RWPE2 (cell line): ENCODE measurements at regions not wholly inside any gene's neighbourhood (a gene's known extent, or its start where the extent isn't known, plus 50 kb on each side); places are given as distances from the start of the nearest gene placed in this dataset.
A peak's percentile ranks its signal among the peaks of the same experiment; 100 is the strongest.

Source experiments
- ATAC-seq: fragments of 200-7000 bp; cut with Tn5 transposase; 3 replicates; pipeline ENCODE4 v1.9.1; 2021; ENCODE audit warnings: low read depth
- DNase-seq: peaks from one replicate; pipeline ENCODE4 v3.0.0-alpha.2; 2020; ENCODE audit warnings: low spot score
- H3K27ac ChIP-seq: fragments of 450-650 bp; 2 replicates; pipeline ENCODE4 v1.5.1; 2017; ENCODE audit warnings: mild to moderate bottlenecking; ENCODE audit not compliant: poor library complexity, severe bottlenecking
- H3K27me3 ChIP-seq: fragments of 250-450 bp; sonication (Bioruptor Pico); 2 replicates; pipeline ENCODE4 v1.5.1; 2021; ENCODE audit warnings: mild to moderate bottlenecking, moderate library complexity; ENCODE audit not compliant: insufficient read depth, poor library complexity, severe bottlenecking
- H3K36me3 ChIP-seq: fragments of 250-450 bp; sonication (Bioruptor Pico); 2 replicates; pipeline ENCODE4 v1.5.1; 2020; ENCODE audit warnings: low read depth, mild to moderate bottlenecking, moderate library complexity
- H3K4me1 ChIP-seq: fragments of 250-450 bp; sonication (Bioruptor Pico); 2 replicates; pipeline ENCODE4 v1.5.1; 2021; ENCODE audit warnings: mild to moderate bottlenecking, moderate library complexity; ENCODE audit not compliant: insufficient read depth, poor library complexity, severe bottlenecking
- H3K4me3 ChIP-seq: fragments of 250-450 bp; sonication (Bioruptor Pico); 2 replicates; pipeline ENCODE4 v1.5.1; 2021; ENCODE audit warnings: mild to moderate bottlenecking, moderate library complexity; ENCODE audit not compliant: severe bottlenecking
- H3K9me3 ChIP-seq: fragments of 250-450 bp; sonication (Bioruptor Pico); 2 replicates; pipeline ENCODE4 v1.5.1; 2021; ENCODE audit warnings: mild to moderate bottlenecking, moderate library complexity; ENCODE audit not compliant: severe bottlenecking
- TF ChIP-seq, protein P1 (sequence below): fragments of 450-650 bp; IDR thresholded peaks from one replicate; pipeline ENCODE4 v1.5.1; 2017; ENCODE audit warnings: mild to moderate bottlenecking, moderate library complexity; ENCODE audit not compliant: poor library complexity, severe bottlenecking

DNA sequence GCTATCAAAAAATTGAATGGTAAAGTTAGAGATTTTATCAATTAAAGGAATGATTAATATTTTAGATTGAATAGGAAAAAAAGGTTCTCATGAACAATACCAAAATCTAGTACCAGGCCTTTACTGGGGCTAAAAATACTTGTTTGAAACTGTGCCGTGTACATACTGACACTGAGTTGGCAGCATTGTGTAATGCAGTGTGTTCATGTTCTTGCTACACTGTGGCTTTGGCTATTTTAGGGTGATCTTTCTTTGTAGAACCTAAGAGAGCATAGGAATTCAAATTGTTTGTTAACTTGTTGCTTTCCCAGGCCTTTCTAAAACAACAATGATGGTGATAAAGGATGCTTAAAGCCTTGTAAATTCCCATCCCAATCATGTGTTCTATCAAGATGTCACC is 80.9 kb downstream of the KIF4B start:
- H3K4me3 ChIP-seq: no peak overlapping the region
- TF ChIP-seq, protein P1, sequence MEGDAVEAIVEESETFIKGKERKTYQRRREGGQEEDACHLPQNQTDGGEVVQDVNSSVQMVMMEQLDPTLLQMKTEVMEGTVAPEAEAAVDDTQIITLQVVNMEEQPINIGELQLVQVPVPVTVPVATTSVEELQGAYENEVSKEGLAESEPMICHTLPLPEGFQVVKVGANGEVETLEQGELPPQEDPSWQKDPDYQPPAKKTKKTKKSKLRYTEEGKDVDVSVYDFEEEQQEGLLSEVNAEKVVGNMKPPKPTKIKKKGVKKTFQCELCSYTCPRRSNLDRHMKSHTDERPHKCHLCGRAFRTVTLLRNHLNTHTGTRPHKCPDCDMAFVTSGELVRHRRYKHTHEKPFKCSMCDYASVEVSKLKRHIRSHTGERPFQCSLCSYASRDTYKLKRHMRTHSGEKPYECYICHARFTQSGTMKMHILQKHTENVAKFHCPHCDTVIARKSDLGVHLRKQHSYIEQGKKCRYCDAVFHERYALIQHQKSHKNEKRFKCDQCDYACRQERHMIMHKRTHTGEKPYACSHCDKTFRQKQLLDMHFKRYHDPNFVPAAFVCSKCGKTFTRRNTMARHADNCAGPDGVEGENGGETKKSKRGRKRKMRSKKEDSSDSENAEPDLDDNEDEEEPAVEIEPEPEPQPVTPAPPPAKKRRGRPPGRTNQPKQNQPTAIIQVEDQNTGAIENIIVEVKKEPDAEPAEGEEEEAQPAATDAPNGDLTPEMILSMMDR: no peak
- H3K27ac ChIP-seq: no peak overlapping the region

DNA sequence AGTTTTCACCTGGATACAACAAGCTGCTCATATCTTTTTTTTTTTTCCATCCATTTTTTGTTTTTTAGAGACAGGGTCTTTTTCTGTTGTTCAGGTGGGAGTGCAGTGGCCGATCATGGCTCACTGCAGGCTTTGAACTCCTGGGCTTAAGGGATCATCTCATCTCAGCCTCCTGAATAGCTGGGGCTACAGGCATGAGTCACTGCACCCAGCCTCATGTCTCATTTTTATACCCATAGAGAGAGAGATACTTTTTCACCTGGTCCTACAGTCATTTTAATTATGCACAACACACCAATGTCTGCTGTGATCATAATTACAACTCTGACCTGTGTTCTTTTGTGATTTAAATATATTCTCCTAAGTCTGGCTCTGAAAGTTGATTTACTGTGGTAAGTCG is 84.4 kb downstream of the KIF4B start:
- TF ChIP-seq, protein P1: no peak

More for the DNA sequence above, 80.9 kb downstream of the KIF4B start:
- no peaks in the 10 kb centered on the region for H3K27me3 ChIP-seq
- H3K36me3 ChIP-seq: no peaks in the 10 kb centered on the region
- peaks cover 2% of the 10 kb centered on the region for H3K9me3 ChIP-seq
- DNase-seq: no peak
- H3K4me1 ChIP-seq: peaks cover 20% of the 10 kb centered on the region
- ATAC-seq: no peak

GRCh38 chr5:155098433-155098832 is 84.9 kb downstream of the KIF4B start:
- TF ChIP-seq, protein P1: no peak
- H3K36me3 ChIP-seq: no peaks in the 10 kb centered on the region
- H3K9me3 ChIP-seq: no peaks in the 10 kb centered on the region
- H3K4me3 ChIP-seq: no peak overlapping the region
- no peak overlapping the region for H3K27ac ChIP-seq
- no peaks in the 10 kb centered on the region for H3K4me1 ChIP-seq
- DNase-seq: no peak
- no peaks in the 10 kb centered on the region for H3K27me3 ChIP-seq
- no peak for ATAC-seq

More for the DNA sequence above, 84.4 kb downstream of the KIF4B start:
- DNase-seq: no peak
- H3K27me3 ChIP-seq: no peaks in the 10 kb centered on the region
- H3K4me1 ChIP-seq: no peaks in the 10 kb centered on the region
- H3K9me3 ChIP-seq: no peaks in the 10 kb centered on the region
- H3K27ac ChIP-seq: no peak overlapping the region
- H3K4me3 ChIP-seq: no peak overlapping the region
- ATAC-seq: no peak
- no peaks in the 10 kb centered on the region for H3K36me3 ChIP-seq

GRCh38 chr5:155101697-155102096 is 88.1 kb downstream of the KIF4B start:
- no peaks in the 10 kb centered on the region for H3K9me3 ChIP-seq
- no peak overlapping the region for H3K4me3 ChIP-seq
- TF ChIP-seq, protein P1: no peak
- H3K27me3 ChIP-seq: no peaks in the 10 kb centered on the region
- H3K4me1 ChIP-seq: no peaks in the 10 kb centered on the region
- DNase-seq (no peak), ATAC-seq (no peak)
- H3K36me3 ChIP-seq: no peaks in the 10 kb centered on the region
- H3K27ac ChIP-seq: no peak overlapping the region

DNA sequence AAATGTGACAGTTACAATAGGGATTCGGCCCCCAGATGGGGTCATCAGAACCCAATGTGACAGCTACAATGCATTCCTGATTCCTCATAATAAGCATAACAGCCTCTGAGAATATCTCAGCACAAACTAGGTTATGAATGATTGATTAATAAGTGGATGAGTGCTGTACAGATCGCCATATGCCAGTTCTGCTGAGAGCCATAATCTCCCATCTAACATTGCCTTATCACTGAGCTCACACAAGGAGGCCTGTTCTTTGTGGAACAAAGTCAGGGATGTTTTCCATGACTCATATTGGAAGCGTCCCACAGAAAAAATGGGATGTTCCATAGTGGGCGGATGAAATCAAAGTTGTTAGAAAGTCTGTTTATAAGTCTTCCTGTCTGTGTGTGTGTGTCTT is 89.6 kb downstream of the KIF4B start:
- H3K4me3 ChIP-seq: no peak overlapping the region
- no peaks in the 10 kb centered on the region for H3K4me1 ChIP-seq
- TF ChIP-seq, protein P1: no peak
- no peaks in the 10 kb centered on the region for H3K9me3 ChIP-seq
- no peaks in the 10 kb centered on the region for H3K27me3 ChIP-seq
- DNase-seq (no peak), ATAC-seq (peak; percentile 35; the same call in 1 of the 3 replicates)
- no peak overlapping the region for H3K27ac ChIP-seq
- H3K36me3 ChIP-seq: no peaks in the 10 kb centered on the region
